HL-60 (cell line): ENCODE measurements at regions not wholly inside any gene's neighbourhood (a gene's known extent, or its start where the extent isn't known, plus 50 kb on each side); places are given as distances from the start of the nearest gene placed in this dataset.

Source experiments
- GABPA ChIP-seq: IDR thresholded peaks from 2 replicates; pipeline ENCODE4 v1.6.1; 2012; ENCODE audit warnings: low read depth
- POLR2AphosphoS5 ChIP-seq: IDR thresholded peaks from 2 replicates; pipeline ENCODE4 v1.6.1; 2012; ENCODE audit warnings: low read depth
- SPI1 ChIP-seq: IDR thresholded peaks from 2 replicates; pipeline ENCODE4 v1.6.1; 2012; ENCODE audit warnings: low read depth, mild to moderate bottlenecking, borderline replicate concordance
- TF ChIP-seq, protein P1 (sequence below): IDR thresholded peaks from one replicate; pipeline ENCODE4 v1.5.1; 2011; ENCODE audit warnings: low read length, control low read depth, inconsistent platforms; ENCODE audit not compliant: insufficient read depth
- TF ChIP-seq, protein P2 (sequence below): IDR thresholded peaks from 2 replicates; pipeline ENCODE4 v1.6.1; 2012; ENCODE audit warnings: low read depth; ENCODE audit not compliant: insufficient replicate concordance

DNA sequence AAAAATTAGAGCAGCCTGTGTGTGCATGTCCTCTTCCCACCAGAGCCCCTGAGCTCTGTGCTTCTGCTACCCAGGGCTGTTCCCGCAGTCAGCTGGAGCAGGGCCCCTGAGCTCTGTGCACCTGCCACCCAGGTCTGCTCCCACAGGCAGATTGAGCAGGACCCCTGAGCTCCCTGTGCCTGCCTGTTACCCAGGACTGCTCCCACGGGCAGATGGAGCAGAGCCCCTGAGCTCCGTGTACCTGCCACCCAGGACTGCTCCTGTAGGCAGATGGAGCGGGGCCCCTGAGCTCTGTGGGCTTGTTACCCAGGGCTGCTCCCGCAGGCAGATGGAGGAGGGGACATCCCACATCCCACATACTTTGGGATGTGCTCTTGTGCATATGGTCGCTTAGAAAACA, 186.8 kb upstream of the SOX1 start:
- TF ChIP-seq, protein P1, sequence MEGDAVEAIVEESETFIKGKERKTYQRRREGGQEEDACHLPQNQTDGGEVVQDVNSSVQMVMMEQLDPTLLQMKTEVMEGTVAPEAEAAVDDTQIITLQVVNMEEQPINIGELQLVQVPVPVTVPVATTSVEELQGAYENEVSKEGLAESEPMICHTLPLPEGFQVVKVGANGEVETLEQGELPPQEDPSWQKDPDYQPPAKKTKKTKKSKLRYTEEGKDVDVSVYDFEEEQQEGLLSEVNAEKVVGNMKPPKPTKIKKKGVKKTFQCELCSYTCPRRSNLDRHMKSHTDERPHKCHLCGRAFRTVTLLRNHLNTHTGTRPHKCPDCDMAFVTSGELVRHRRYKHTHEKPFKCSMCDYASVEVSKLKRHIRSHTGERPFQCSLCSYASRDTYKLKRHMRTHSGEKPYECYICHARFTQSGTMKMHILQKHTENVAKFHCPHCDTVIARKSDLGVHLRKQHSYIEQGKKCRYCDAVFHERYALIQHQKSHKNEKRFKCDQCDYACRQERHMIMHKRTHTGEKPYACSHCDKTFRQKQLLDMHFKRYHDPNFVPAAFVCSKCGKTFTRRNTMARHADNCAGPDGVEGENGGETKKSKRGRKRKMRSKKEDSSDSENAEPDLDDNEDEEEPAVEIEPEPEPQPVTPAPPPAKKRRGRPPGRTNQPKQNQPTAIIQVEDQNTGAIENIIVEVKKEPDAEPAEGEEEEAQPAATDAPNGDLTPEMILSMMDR, result no peak
- TF ChIP-seq, protein P2, sequence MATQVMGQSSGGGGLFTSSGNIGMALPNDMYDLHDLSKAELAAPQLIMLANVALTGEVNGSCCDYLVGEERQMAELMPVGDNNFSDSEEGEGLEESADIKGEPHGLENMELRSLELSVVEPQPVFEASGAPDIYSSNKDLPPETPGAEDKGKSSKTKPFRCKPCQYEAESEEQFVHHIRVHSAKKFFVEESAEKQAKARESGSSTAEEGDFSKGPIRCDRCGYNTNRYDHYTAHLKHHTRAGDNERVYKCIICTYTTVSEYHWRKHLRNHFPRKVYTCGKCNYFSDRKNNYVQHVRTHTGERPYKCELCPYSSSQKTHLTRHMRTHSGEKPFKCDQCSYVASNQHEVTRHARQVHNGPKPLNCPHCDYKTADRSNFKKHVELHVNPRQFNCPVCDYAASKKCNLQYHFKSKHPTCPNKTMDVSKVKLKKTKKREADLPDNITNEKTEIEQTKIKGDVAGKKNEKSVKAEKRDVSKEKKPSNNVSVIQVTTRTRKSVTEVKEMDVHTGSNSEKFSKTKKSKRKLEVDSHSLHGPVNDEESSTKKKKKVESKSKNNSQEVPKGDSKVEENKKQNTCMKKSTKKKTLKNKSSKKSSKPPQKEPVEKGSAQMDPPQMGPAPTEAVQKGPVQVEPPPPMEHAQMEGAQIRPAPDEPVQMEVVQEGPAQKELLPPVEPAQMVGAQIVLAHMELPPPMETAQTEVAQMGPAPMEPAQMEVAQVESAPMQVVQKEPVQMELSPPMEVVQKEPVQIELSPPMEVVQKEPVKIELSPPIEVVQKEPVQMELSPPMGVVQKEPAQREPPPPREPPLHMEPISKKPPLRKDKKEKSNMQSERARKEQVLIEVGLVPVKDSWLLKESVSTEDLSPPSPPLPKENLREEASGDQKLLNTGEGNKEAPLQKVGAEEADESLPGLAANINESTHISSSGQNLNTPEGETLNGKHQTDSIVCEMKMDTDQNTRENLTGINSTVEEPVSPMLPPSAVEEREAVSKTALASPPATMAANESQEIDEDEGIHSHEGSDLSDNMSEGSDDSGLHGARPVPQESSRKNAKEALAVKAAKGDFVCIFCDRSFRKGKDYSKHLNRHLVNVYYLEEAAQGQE, result no peak
- TF ChIP-seq POLR2AphosphoS5 (no peak), GABPA (no peak), SPI1 (no peak)
